ENCODE measurements at regions not wholly inside any gene's neighbourhood (a gene's known extent, or its start where the extent isn't known, plus 50 kb on each side); places are given as distances from the start of the nearest gene placed in this dataset.

DNA sequence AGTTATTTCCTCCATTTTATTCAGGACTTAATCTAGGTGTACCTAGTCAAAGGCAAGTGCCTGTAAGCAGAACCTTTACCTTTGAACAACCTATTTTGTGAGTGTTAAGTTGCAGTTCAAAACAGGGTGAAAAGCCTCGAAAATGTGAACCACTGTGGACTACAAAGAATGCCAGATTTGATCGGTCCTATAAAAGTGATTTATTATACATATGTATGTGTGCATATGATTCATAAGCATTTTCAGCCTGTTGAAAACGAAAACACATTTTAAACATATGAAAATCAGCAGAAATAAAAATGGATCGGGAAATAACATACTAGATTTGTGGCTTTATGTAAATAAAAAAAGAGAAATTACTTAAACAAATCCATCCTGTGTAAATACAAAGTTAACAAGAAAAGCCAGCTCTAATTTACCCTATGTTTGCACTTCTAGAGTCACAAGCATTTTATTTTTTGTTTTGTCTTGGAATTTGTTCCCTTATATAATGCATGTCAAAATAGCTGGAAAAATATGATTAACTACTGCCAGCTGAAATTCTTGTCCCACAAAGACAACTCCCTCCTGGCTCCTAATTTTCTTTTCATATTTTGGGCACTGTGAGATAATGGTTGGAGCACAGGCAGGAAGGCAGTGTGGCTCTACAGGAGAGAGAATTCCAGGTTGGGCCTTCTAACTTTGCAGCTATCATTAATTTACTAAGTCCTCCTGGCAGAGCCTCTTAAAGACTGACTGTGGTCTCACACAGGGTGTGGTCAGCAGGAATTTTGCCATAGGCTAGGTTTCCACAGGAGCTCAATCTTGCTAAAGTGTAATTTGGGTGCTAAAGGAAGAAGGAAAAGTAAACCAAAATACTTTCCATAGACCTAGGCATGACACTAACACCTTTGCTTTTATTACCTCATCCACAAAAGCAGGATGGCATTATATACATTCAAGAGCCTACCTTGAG, 70.2 kb upstream of the CDC42BPA start:
- H4K20me1 ChIP-seq (ENCODE audit: insufficient read depth, low read depth, low read length) = no peaks in the 10 kb centered on the region
- no peak overlapping the region for H3K9ac ChIP-seq (ENCODE audit: low read length)
- H3K79me2 ChIP-seq (ENCODE audit: low read length) = no peaks in the 10 kb centered on the region
- no peaks in the 10 kb centered on the region for H3K4me1 ChIP-seq (ENCODE audit: low read length)
- H3K36me3 ChIP-seq (ENCODE audit: insufficient read depth, low read length) = no peaks in the 10 kb centered on the region
- no peak overlapping the region for H3K4me3 ChIP-seq (ENCODE audit: low read length)
- H2AFZ ChIP-seq (ENCODE audit: low read length) = no peak overlapping the region
- H3K27ac ChIP-seq (ENCODE audit: low read length) = no peak overlapping the region
- DNase-seq = no peak
- H3K27me3 ChIP-seq (ENCODE audit: low read length) = 0 out of 2 replicates have a peak, but pooled peaks cover 2% of the 10 kb centered on the region
- H3K9me3 ChIP-seq (ENCODE audit: low read length) = no peaks in the 10 kb centered on the region
- H3K9me2 ChIP-seq (replicated peaks; ENCODE audit: insufficient read depth, low read length) = no peaks in the 10 kb centered on the region
- H3K4me2 ChIP-seq (ENCODE audit: low read depth, low read length, poor library complexity, severe bottlenecking) = no peak overlapping the region

GRCh38 chr1:227379555-227379892, 61.2 kb upstream of the CDC42BPA start:
- Histone ChIP-seq H2AFZ (ENCODE audit: low read length) (no peak overlapping the region), H3K27me3 (ENCODE audit: low read length) (no peaks in the 10 kb centered on the region; the same call in 1 of the 2 replicates), H3K9ac (ENCODE audit: low read length) (no peak overlapping the region), H3K4me2 (ENCODE audit: low read depth, low read length, poor library complexity, severe bottlenecking) (no peak overlapping the region), H3K4me1 (ENCODE audit: low read length) (no peaks in the 10 kb centered on the region), H3K36me3 (ENCODE audit: insufficient read depth, low read length) (no peaks in the 10 kb centered on the region), H3K9me2 (replicated peaks; ENCODE audit: insufficient read depth, low read length) (no peaks in the 10 kb centered on the region), H4K20me1 (ENCODE audit: insufficient read depth, low read depth, low read length) (no peaks in the 10 kb centered on the region), H3K9me3 (ENCODE audit: low read length) (no peaks in the 10 kb centered on the region), H3K79me2 (ENCODE audit: low read length) (no peaks in the 10 kb centered on the region), H3K27ac (ENCODE audit: low read length) (no peak overlapping the region), H3K4me3 (ENCODE audit: low read length) (no peak overlapping the region)
- DNase-seq = no peak

GRCh38 chr1:227378871-227379554, 60.7 kb upstream of the CDC42BPA start:
- Histone ChIP-seq H3K27ac (ENCODE audit: low read length) (no peak overlapping the region), H3K4me1 (ENCODE audit: low read length) (no peaks in the 10 kb centered on the region), H3K79me2 (ENCODE audit: low read length) (no peaks in the 10 kb centered on the region), H3K27me3 (ENCODE audit: low read length) (no peaks in the 10 kb centered on the region; the same call in 1 of the 2 replicates), H3K4me3 (ENCODE audit: low read length) (no peak overlapping the region), H2AFZ (ENCODE audit: low read length) (no peak overlapping the region), H4K20me1 (ENCODE audit: insufficient read depth, low read depth, low read length) (no peaks in the 10 kb centered on the region), H3K9me3 (ENCODE audit: low read length) (no peaks in the 10 kb centered on the region), H3K9ac (ENCODE audit: low read length) (no peak overlapping the region), H3K4me2 (ENCODE audit: low read depth, low read length, poor library complexity, severe bottlenecking) (no peak overlapping the region), H3K9me2 (replicated peaks; ENCODE audit: insufficient read depth, low read length) (no peaks in the 10 kb centered on the region), H3K36me3 (ENCODE audit: insufficient read depth, low read length) (no peaks in the 10 kb centered on the region)
- no peak for DNase-seq

DNA sequence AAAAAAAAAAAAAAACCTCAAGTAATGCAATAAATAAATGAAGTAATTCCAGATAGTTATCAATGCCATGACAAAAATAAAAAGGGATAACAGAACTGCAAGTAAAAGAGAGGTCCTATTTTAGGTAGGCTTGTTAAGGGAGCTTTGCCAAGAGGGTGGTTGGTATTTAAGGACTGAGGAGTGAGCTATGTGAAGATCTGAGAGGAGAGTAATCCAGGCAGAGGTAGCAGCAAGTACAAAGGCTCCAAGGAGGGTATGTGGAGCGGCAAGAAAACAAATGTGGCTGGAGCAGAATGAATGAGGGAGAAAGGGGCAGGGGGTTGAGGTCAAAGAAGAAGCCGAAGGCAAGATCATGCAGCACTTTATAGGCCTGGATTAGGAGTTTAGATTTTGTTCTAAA, 59.9 kb upstream of the CDC42BPA start:
- H3K79me2 ChIP-seq (ENCODE audit: low read length) = no peaks in the 10 kb centered on the region
- no peaks in the 10 kb centered on the region for H3K9me3 ChIP-seq (ENCODE audit: low read length)
- no peaks in the 10 kb centered on the region for H3K36me3 ChIP-seq (ENCODE audit: insufficient read depth, low read length)
- no peaks in the 10 kb centered on the region for H3K9me2 ChIP-seq (replicated peaks; ENCODE audit: insufficient read depth, low read length)
- H3K27ac ChIP-seq (ENCODE audit: low read length) = no peak overlapping the region
- no peak overlapping the region for H3K4me2 ChIP-seq (ENCODE audit: low read depth, low read length, poor library complexity, severe bottlenecking)
- DNase-seq = no peak
- H4K20me1 ChIP-seq (ENCODE audit: insufficient read depth, low read depth, low read length) = no peaks in the 10 kb centered on the region
- no peak overlapping the region for H3K9ac ChIP-seq (ENCODE audit: low read length)
- no peak overlapping the region for H3K4me3 ChIP-seq (ENCODE audit: low read length)
- H3K4me1 ChIP-seq (ENCODE audit: low read length) = no peaks in the 10 kb centered on the region
- no peak overlapping the region for H2AFZ ChIP-seq (ENCODE audit: low read length)
- H3K27me3 ChIP-seq (ENCODE audit: low read length) = no peaks in the 10 kb centered on the region; the same call in 1 of the 2 replicates

GRCh38 chr1:227374846-227375245, 56.6 kb upstream of the CDC42BPA start:
- no peaks in the 10 kb centered on the region for H3K9me2 ChIP-seq (replicated peaks; ENCODE audit: insufficient read depth, low read length)
- H3K79me2 ChIP-seq (ENCODE audit: low read length) = no peaks in the 10 kb centered on the region
- H2AFZ ChIP-seq (ENCODE audit: low read length) = no peak overlapping the region
- no peaks in the 10 kb centered on the region for H3K9me3 ChIP-seq (ENCODE audit: low read length)
- DNase-seq = no peak
- no peaks in the 10 kb centered on the region for H3K4me1 ChIP-seq (ENCODE audit: low read length)
- H3K36me3 ChIP-seq (ENCODE audit: insufficient read depth, low read length) = no peaks in the 10 kb centered on the region
- no peaks in the 10 kb centered on the region for H3K27me3 ChIP-seq (ENCODE audit: low read length)
- H3K9ac ChIP-seq (ENCODE audit: low read length) = no peak overlapping the region
- H3K4me3 ChIP-seq (ENCODE audit: low read length) = no peak overlapping the region
- H4K20me1 ChIP-seq (ENCODE audit: insufficient read depth, low read depth, low read length) = no peaks in the 10 kb centered on the region
- H3K4me2 ChIP-seq (ENCODE audit: low read depth, low read length, poor library complexity, severe bottlenecking) = no peak overlapping the region
- H3K27ac ChIP-seq (ENCODE audit: low read length) = no peak overlapping the region

- Histone ChIP-seq H3K9me2 (replicated peaks; ENCODE audit: insufficient read depth, low read length) (no peaks in the 10 kb centered on the region), H3K27me3 (ENCODE audit: low read length) (no peaks in the 10 kb centered on the region), H3K4me2 (ENCODE audit: low read depth, low read length, poor library complexity, severe bottlenecking) (no peak overlapping the region), H3K36me3 (ENCODE audit: insufficient read depth, low read length) (no peaks in the 10 kb centered on the region), H3K4me1 (ENCODE audit: low read length) (no peaks in the 10 kb centered on the region), H3K9me3 (ENCODE audit: low read length) (no peaks in the 10 kb centered on the region), H3K4me3 (ENCODE audit: low read length) (no peak overlapping the region), H3K79me2 (ENCODE audit: low read length) (no peaks in the 10 kb centered on the region), H2AFZ (ENCODE audit: low read length) (no peak overlapping the region), H4K20me1 (ENCODE audit: insufficient read depth, low read depth, low read length) (no peaks in the 10 kb centered on the region), H3K27ac (ENCODE audit: low read length) (no peak overlapping the region), H3K9ac (ENCODE audit: low read length) (no peak overlapping the region)
- DNase-seq = no peak
Observed at GRCh38 chr1:227372726-227373130, 54.4 kb upstream of the CDC42BPA start.

DNA sequence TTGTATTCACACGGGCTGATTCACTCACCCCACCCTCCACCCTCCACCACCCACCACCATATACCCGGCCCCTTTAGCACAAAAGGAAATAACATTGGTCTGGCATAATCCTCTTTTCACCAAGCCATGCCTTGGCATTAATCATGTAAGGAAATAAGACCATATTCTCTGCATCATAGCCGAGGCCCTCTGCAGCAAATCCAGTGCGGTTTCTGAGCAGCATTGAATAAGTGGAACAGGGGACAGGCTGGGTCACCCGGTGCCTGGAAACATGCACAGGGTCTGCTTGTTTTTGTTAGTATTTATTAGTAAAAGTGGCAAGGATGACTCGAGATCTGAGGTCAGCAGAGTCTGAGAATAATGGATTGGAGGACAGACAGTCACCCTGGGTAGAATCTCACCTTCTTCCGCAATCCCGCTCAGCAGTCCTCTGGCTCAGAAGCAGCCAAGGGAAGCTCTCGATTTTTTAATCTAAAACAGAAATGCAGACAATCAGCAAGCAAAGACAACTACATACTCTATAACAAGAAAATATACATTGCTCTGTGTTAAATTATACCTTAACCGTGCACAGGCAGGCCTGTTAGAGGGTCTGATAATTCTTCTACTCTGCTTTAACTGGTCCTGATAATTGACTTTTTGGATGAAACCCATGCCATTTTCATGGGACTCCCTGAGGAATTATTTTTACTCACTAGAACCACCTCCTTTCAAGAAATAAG, 52.4 kb upstream of the CDC42BPA start:
- no peaks in the 10 kb centered on the region for H3K9me2 ChIP-seq (replicated peaks; ENCODE audit: insufficient read depth, low read length)
- H3K79me2 ChIP-seq (ENCODE audit: low read length) = no peaks in the 10 kb centered on the region
- no peak for DNase-seq
- H3K9ac ChIP-seq (ENCODE audit: low read length) = no peak overlapping the region
- no peaks in the 10 kb centered on the region for H3K4me1 ChIP-seq (ENCODE audit: low read length)
- H3K27ac ChIP-seq (ENCODE audit: low read length) = no peak overlapping the region
- H3K4me2 ChIP-seq (ENCODE audit: low read depth, low read length, poor library complexity, severe bottlenecking) = no peak overlapping the region
- H3K9me3 ChIP-seq (ENCODE audit: low read length) = no peaks in the 10 kb centered on the region
- no peaks in the 10 kb centered on the region for H4K20me1 ChIP-seq (ENCODE audit: insufficient read depth, low read depth, low read length)
- H3K36me3 ChIP-seq (ENCODE audit: insufficient read depth, low read length) = no peaks in the 10 kb centered on the region
- no peak overlapping the region for H2AFZ ChIP-seq (ENCODE audit: low read length)
- no peak overlapping the region for H3K4me3 ChIP-seq (ENCODE audit: low read length)
- H3K27me3 ChIP-seq (ENCODE audit: low read length) = no peaks in the 10 kb centered on the region
